ENCODE measurements at regions not wholly inside any gene's neighbourhood (a gene's known extent, or its start where the extent isn't known, plus 50 kb on each side); places are given as distances from the start of the nearest gene placed in this dataset.
"Not testable (repeated sequence)": the region's sequence is repeated elsewhere in the genome, so short reads cannot be mapped to it uniquely, and the experiment has no call there.

- Mint-ChIP-seq H3K27me3 (peaks cover 0 to 6% of the 10 kb centered on the region in 2 donors), H3K36me3 (no peaks in the 10 kb centered on the region), H3K4me1 (no peaks in the 10 kb centered on the region), H3K4me3 (no peak overlapping the region), H3K9me3 (peaks cover 2 to 6% (median 4%) of the 10 kb centered on the region in 3 donors), H3K27ac (no peak overlapping the region)
- no peaks in the 10 kb centered on the region for H3K27me3 ChIP-seq (replicated peaks in 1 of 2; ENCODE audit: control insufficient read depth in 2 of 2, extremely low read depth in 1 of 2, insufficient read depth in 2 of 2, low read length in 1 of 2)
- DNase-seq (no peak), ATAC-seq (replicated peaks in 1 of 4) (no peak)
- no peaks in the 10 kb centered on the region for H3K4me1 ChIP-seq (ENCODE audit: control insufficient read depth in 1 of 2, extremely low read depth in 1 of 2, insufficient read depth in 2 of 2, low read length in 2 of 2)
- no peak overlapping the region for H3K4me3 ChIP-seq (ENCODE audit: control insufficient read depth in 1 of 2, extremely low read depth in 1 of 2, low read length in 1 of 2)
- POLR2A ChIA-PET, result no interaction called here
- CTCF ChIA-PET, result no interaction called here
- no peaks in the 10 kb centered on the region for H3K36me3 ChIP-seq (ENCODE audit: control insufficient read depth in 2 of 2, extremely low read depth in 1 of 2, insufficient read depth in 1 of 2, low read length in 1 of 2)
- no peaks in the 10 kb centered on the region for H3K9me3 ChIP-seq
- H3K27ac ChIP-seq (ENCODE audit: low read length), result no peak overlapping the region
These were observed 1347.3 kb downstream of the RPA4 start for GRCh38 chrX:98231003-98231402.

- 84% methylated on average over 2 of the region's 6 CpGs for WGBS (ENCODE audit: insufficient coverage)
- H3K27me3 Mint-ChIP-seq; H3K27ac ChIP-seq (ENCODE audit: low read length); H3K36me3 Mint-ChIP-seq; H3K4me1 Mint-ChIP-seq; H3K9me3 Mint-ChIP-seq; H3K4me3 ChIP-seq (ENCODE audit: control insufficient read depth in 1 of 2, extremely low read depth in 1 of 2, low read length in 1 of 2); H3K27ac Mint-ChIP-seq; H3K4me3 Mint-ChIP-seq; H3K27me3 ChIP-seq (replicated peaks in 1 of 2; ENCODE audit: control insufficient read depth in 2 of 2, extremely low read depth in 1 of 2, insufficient read depth in 2 of 2, low read length in 1 of 2); ATAC-seq (replicated peaks in 1 of 4); H3K4me1 ChIP-seq (ENCODE audit: control insufficient read depth in 1 of 2, extremely low read depth in 1 of 2, insufficient read depth in 2 of 2, low read length in 2 of 2); H3K9me3 ChIP-seq; POLR2A ChIA-PET; DNase-seq; CTCF ChIA-PET; H3K36me3 ChIP-seq (ENCODE audit: control insufficient read depth in 2 of 2, extremely low read depth in 1 of 2, insufficient read depth in 1 of 2, low read length in 1 of 2): not testable (repeated sequence)
These were observed 1356.4 kb downstream of the RPA4 start for GRCh38 chrX:98240061-98240460.

GRCh38 chrX:98263135-98263534, 1379.4 kb downstream of the RPA4 start:
- Histone ChIP-seq H3K36me3 (ENCODE audit: control insufficient read depth in 2 of 2, extremely low read depth in 1 of 2, insufficient read depth in 1 of 2, low read length in 1 of 2) (no peaks in the 10 kb centered on the region), H3K27ac (ENCODE audit: low read length) (no peak overlapping the region), H3K9me3 (peaks cover 2% of the 10 kb centered on the region), H3K4me3 (ENCODE audit: control insufficient read depth in 1 of 2, extremely low read depth in 1 of 2, low read length in 1 of 2) (no peak overlapping the region), H3K4me1 (ENCODE audit: control insufficient read depth in 1 of 2, extremely low read depth in 1 of 2, insufficient read depth in 2 of 2, low read length in 2 of 2) (no peaks in the 10 kb centered on the region), H3K27me3 (replicated peaks in 1 of 2; ENCODE audit: control insufficient read depth in 2 of 2, extremely low read depth in 1 of 2, insufficient read depth in 2 of 2, low read length in 1 of 2) (no peaks in the 10 kb centered on the region)
- Mint-ChIP-seq H3K4me3 (no peak overlapping the region), H3K4me1 (no peaks in the 10 kb centered on the region), H3K27ac (no peak overlapping the region), H3K36me3 (no peaks in the 10 kb centered on the region), H3K27me3 (peaks cover 0 to 6% of the 10 kb centered on the region in 2 donors), H3K9me3 (no peaks in the 10 kb centered on the region)
- CTCF ChIA-PET, result no interaction called here
- ATAC-seq (replicated peaks in 1 of 4) (no peak), DNase-seq (no peak)
- POLR2A ChIA-PET, result no interaction called here

- Mint-ChIP-seq H3K36me3 (no peaks in the 10 kb centered on the region), H3K9me3 (no peaks in the 10 kb centered on the region), H3K27me3 (peaks cover 0 to 2% of the 10 kb centered on the region in 2 donors), H3K4me1 (no peaks in the 10 kb centered on the region), H3K4me3 (no peak overlapping the region), H3K27ac (no peak overlapping the region)
- ChIA-PET CTCF (no interaction called here), POLR2A (no interaction called here)
- no peak overlapping the region for H3K27ac ChIP-seq (ENCODE audit: low read length)
- no peak for DNase-seq
- no peaks in the 10 kb centered on the region for H3K4me1 ChIP-seq (ENCODE audit: control insufficient read depth in 1 of 2, extremely low read depth in 1 of 2, insufficient read depth in 2 of 2, low read length in 2 of 2)
- H3K4me3 ChIP-seq (ENCODE audit: control insufficient read depth in 1 of 2, extremely low read depth in 1 of 2, low read length in 1 of 2), result no peak overlapping the region
- ATAC-seq (replicated peaks in 1 of 4), result no peak
- no peaks in the 10 kb centered on the region for H3K27me3 ChIP-seq (replicated peaks in 1 of 2; ENCODE audit: control insufficient read depth in 2 of 2, extremely low read depth in 1 of 2, insufficient read depth in 2 of 2, low read length in 1 of 2)
- H3K36me3 ChIP-seq (ENCODE audit: control insufficient read depth in 2 of 2, extremely low read depth in 1 of 2, insufficient read depth in 1 of 2, low read length in 1 of 2), result no peaks in the 10 kb centered on the region
- H3K9me3 ChIP-seq, result no peaks in the 10 kb centered on the region
These were observed 1406.0 kb downstream of the RPA4 start for GRCh38 chrX:98289726-98290125.

- H3K36me3 ChIP-seq (ENCODE audit: control insufficient read depth in 2 of 2, extremely low read depth in 1 of 2, insufficient read depth in 1 of 2, low read length in 1 of 2), result no peaks in the 10 kb centered on the region
- peaks cover 0 to 13% of the 10 kb centered on the region in 2 donors for H3K27me3 Mint-ChIP-seq
- no peak overlapping the region for H3K4me3 Mint-ChIP-seq
- H3K36me3 Mint-ChIP-seq, result no peaks in the 10 kb centered on the region
- no peak overlapping the region for H3K27ac Mint-ChIP-seq
- H3K27me3 ChIP-seq (replicated peaks in 1 of 2; ENCODE audit: control insufficient read depth in 2 of 2, extremely low read depth in 1 of 2, insufficient read depth in 2 of 2, low read length in 1 of 2), result no peaks in the 10 kb centered on the region
- H3K4me1 ChIP-seq (ENCODE audit: control insufficient read depth in 1 of 2, extremely low read depth in 1 of 2, insufficient read depth in 2 of 2, low read length in 2 of 2), result no peaks in the 10 kb centered on the region
- ChIA-PET CTCF (no interaction called here), POLR2A (no interaction called here)
- H3K27ac ChIP-seq (ENCODE audit: low read length), result no peak overlapping the region
- H3K4me3 ChIP-seq (ENCODE audit: control insufficient read depth in 1 of 2, extremely low read depth in 1 of 2, low read length in 1 of 2), result no peak overlapping the region
- no peaks in the 10 kb centered on the region for H3K9me3 ChIP-seq
- H3K9me3 Mint-ChIP-seq, result no peaks in the 10 kb centered on the region
- ATAC-seq (replicated peaks in 1 of 4) (no peak), DNase-seq (no peak)
- H3K4me1 Mint-ChIP-seq, result no peaks in the 10 kb centered on the region
These were observed 1410.6 kb downstream of the RPA4 start for GRCh38 chrX:98294310-98294709.

GRCh38 chrX:98296129-98296528, 1412.4 kb downstream of the RPA4 start:
- H3K4me3 ChIP-seq (ENCODE audit: control insufficient read depth in 1 of 2, extremely low read depth in 1 of 2, low read length in 1 of 2), result no peak overlapping the region
- no CpG with 5 or more reads among the region's 2 CpGs for WGBS (ENCODE audit: insufficient coverage)
- POLR2A ChIA-PET, result no interaction called here

GRCh38 chrX:98299785-98300184, 1416.1 kb downstream of the RPA4 start:
- H3K4me1 ChIP-seq (ENCODE audit: control insufficient read depth in 1 of 2, extremely low read depth in 1 of 2, insufficient read depth in 2 of 2, low read length in 2 of 2), result no peaks in the 10 kb centered on the region
- H3K9me3 ChIP-seq, result no peaks in the 10 kb centered on the region
- CTCF ChIA-PET, result no interaction called here
- no peak overlapping the region for H3K4me3 ChIP-seq (ENCODE audit: control insufficient read depth in 1 of 2, extremely low read depth in 1 of 2, low read length in 1 of 2)
- Mint-ChIP-seq H3K4me3 (no peak overlapping the region), H3K4me1 (no peaks in the 10 kb centered on the region), H3K9me3 (peaks cover 0 to 3% (median 0%) of the 10 kb centered on the region in 3 donors), H3K27ac (no peak overlapping the region), H3K36me3 (no peaks in the 10 kb centered on the region), H3K27me3 (peaks cover 0 to 10% of the 10 kb centered on the region in 2 donors)
- H3K27ac ChIP-seq (ENCODE audit: low read length), result no peak overlapping the region
- no peaks in the 10 kb centered on the region for H3K27me3 ChIP-seq (replicated peaks in 1 of 2; ENCODE audit: control insufficient read depth in 2 of 2, extremely low read depth in 1 of 2, insufficient read depth in 2 of 2, low read length in 1 of 2)
- no peak for ATAC-seq (replicated peaks in 1 of 4)
- H3K36me3 ChIP-seq (ENCODE audit: control insufficient read depth in 2 of 2, extremely low read depth in 1 of 2, insufficient read depth in 1 of 2, low read length in 1 of 2), result no peaks in the 10 kb centered on the region
- POLR2A ChIA-PET, result no interaction called here
- DNase-seq, result no peak

More at GRCh38 chrX:98296129-98296528, 1412.4 kb downstream of the RPA4 start:
- Mint-ChIP-seq H3K27me3 (peaks cover 0 to 13% of the 10 kb centered on the region in 2 donors), H3K9me3 (peaks cover 0 to 3% (median 0%) of the 10 kb centered on the region in 3 donors), H3K36me3 (no peaks in the 10 kb centered on the region), H3K4me3 (no peak overlapping the region), H3K4me1 (no peaks in the 10 kb centered on the region), H3K27ac (no peak overlapping the region)
- no peaks in the 10 kb centered on the region for H3K27me3 ChIP-seq (replicated peaks in 1 of 2; ENCODE audit: control insufficient read depth in 2 of 2, extremely low read depth in 1 of 2, insufficient read depth in 2 of 2, low read length in 1 of 2)
- no peaks in the 10 kb centered on the region for H3K9me3 ChIP-seq
- H3K27ac ChIP-seq (ENCODE audit: low read length), result no peak overlapping the region
- DNase-seq (no peak), ATAC-seq (replicated peaks in 1 of 4) (no peak)
- CTCF ChIA-PET, result no interaction called here
- no peaks in the 10 kb centered on the region for H3K36me3 ChIP-seq (ENCODE audit: control insufficient read depth in 2 of 2, extremely low read depth in 1 of 2, insufficient read depth in 1 of 2, low read length in 1 of 2)
- H3K4me1 ChIP-seq (ENCODE audit: control insufficient read depth in 1 of 2, extremely low read depth in 1 of 2, insufficient read depth in 2 of 2, low read length in 2 of 2), result no peaks in the 10 kb centered on the region

Data from T-cell (primary cell).